MM.1S (cell line): ENCODE measurements at regions not wholly inside any gene's neighbourhood (a gene's known extent, or its start where the extent isn't known, plus 50 kb on each side); places are given as distances from the start of the nearest gene placed in this dataset.

Experiments
- DNase-seq: peaks from one replicate; pipeline ENCODE4 v3.0.0-alpha.2; 2015
- H2AFZ ChIP-seq: fragments of 300-600 bp; sonication (generic); 2 replicates; pipeline ENCODE4 v1.6.0; 2016; ENCODE audit warnings: antibody characterized with exemption, low read length
- H3F3A ChIP-seq: fragments of 300-600 bp; sonication (generic); 2 replicates; pipeline ENCODE4 v1.6.1; 2016; ENCODE audit warnings: mild to moderate bottlenecking, antibody characterized with exemption, low read length, moderate library complexity, mixed read lengths; ENCODE audit not compliant: insufficient read depth
- H3K27ac ChIP-seq: fragments of 300-600 bp; sonication (generic); 2 replicates; pipeline ENCODE4 v1.5.1; 2016; ENCODE audit warnings: mild to moderate bottlenecking, low read length
- H3K27me3 ChIP-seq: fragments of 300-600 bp; sonication (generic); replicated peaks from 2 replicates; pipeline ENCODE4 v1.6.0; 2016; ENCODE audit warnings: low read length; ENCODE audit not compliant: insufficient read depth
- H3K36me3 ChIP-seq: fragments of 300-600 bp; sonication (generic); replicated peaks from 2 replicates; pipeline ENCODE4 v1.6.1; 2016; ENCODE audit warnings: mild to moderate bottlenecking, low read length, mixed read lengths; ENCODE audit not compliant: insufficient read depth
- H3K4me1 ChIP-seq: fragments of 300-600 bp; sonication (generic); 2 replicates; pipeline ENCODE4 v1.6.1; 2016; ENCODE audit warnings: low read length, mixed read lengths
- H3K4me2 ChIP-seq: fragments of 300-600 bp; sonication (generic); 2 replicates; pipeline ENCODE4 v1.6.0; 2016; ENCODE audit warnings: low read depth, low read length
- H3K4me3 ChIP-seq: fragments of 300-600 bp; sonication (generic); 2 replicates; pipeline ENCODE4 v1.5.1; 2016; ENCODE audit warnings: low read length, mixed read lengths
- H3K79me2 ChIP-seq: fragments of 300-600 bp; sonication (generic); 2 replicates; pipeline ENCODE4 v1.6.1; 2016; ENCODE audit warnings: mixed run types, low read length, mixed read lengths
- H3K9ac ChIP-seq: fragments of 300-600 bp; sonication (generic); 2 replicates; pipeline ENCODE4 v1.6.1; 2016; ENCODE audit warnings: low read length, mixed read lengths
- H3K9me2 ChIP-seq: fragments of 300-600 bp; sonication (generic); replicated peaks from 2 replicates; pipeline ENCODE4 v1.6.1; 2016; ENCODE audit warnings: mild to moderate bottlenecking, low read length, mixed read lengths; ENCODE audit not compliant: insufficient read depth
- H3K9me3 ChIP-seq: fragments of 300-600 bp; sonication (generic); replicated peaks from 2 replicates; pipeline ENCODE4 v1.6.1; 2016; ENCODE audit warnings: mild to moderate bottlenecking, low read length, mixed read lengths; ENCODE audit not compliant: insufficient read depth
- H4K20me1 ChIP-seq: fragments of 300-600 bp; sonication (generic); 2 replicates; pipeline ENCODE4 v1.6.1; 2016; ENCODE audit warnings: mild to moderate bottlenecking, low read length, moderate library complexity, mixed read lengths; ENCODE audit not compliant: insufficient read depth
- CTCF ChIP-seq: fragments of 300-600 bp; sonication (generic); IDR thresholded peaks from 2 replicates; pipeline ENCODE4 v1.5.1; 2016; ENCODE audit warnings: antibody characterized with exemption, low read length, mixed read lengths
- EZH2 ChIP-seq: fragments of 300-600 bp; sonication (generic); optimal IDR thresholded peaks from 2 replicates; pipeline ENCODE3; 2017; ENCODE audit warnings: low read depth, mild to moderate bottlenecking, antibody characterized with exemption, low read length, mixed read lengths
- EZH2phosphoT487 ChIP-seq: fragments of 300-600 bp; sonication (generic); IDR thresholded peaks from 2 replicates; pipeline ENCODE4 v1.6.1; 2018; ENCODE audit warnings: antibody characterized with exemption, low read length

DNA sequence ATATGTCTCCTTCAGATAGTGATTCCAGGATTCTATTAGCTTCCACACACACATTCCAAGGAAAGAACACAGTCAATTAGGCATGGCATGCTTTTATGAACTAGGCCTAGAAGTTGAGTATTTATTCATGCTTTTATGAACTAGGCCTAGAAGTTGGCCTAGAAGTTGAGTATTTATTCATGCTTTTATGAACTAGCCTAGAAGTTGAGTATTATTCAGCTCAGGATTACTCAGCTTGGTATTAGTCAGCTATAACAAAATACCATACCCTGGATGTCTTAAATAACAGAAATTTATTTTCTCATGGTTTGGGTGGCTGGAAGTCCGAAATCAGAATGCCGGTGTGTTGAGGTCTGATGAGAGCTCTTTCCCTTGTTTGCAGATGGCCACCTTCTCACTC, 442.7 kb upstream of the FLRT2 start:
- Histone ChIP-seq H3K79me2 (no peaks in the 10 kb centered on the region), H2AFZ (no peak overlapping the region), H3K27me3 (no peaks in the 10 kb centered on the region), H3K9me3 (no peaks in the 10 kb centered on the region), H3F3A (no peaks in the 10 kb centered on the region), H3K36me3 (no peaks in the 10 kb centered on the region), H3K4me3 (no peak overlapping the region), H4K20me1 (no peaks in the 10 kb centered on the region), H3K4me2 (no peak overlapping the region), H3K9ac (no peak overlapping the region), H3K4me1 (no peaks in the 10 kb centered on the region), H3K27ac (no peak overlapping the region), H3K9me2 (no peaks in the 10 kb centered on the region)
- TF ChIP-seq EZH2phosphoT487 = no peak
- TF ChIP-seq EZH2 = no peak
- no peak for TF ChIP-seq CTCF
- no peak for DNase-seq

DNA sequence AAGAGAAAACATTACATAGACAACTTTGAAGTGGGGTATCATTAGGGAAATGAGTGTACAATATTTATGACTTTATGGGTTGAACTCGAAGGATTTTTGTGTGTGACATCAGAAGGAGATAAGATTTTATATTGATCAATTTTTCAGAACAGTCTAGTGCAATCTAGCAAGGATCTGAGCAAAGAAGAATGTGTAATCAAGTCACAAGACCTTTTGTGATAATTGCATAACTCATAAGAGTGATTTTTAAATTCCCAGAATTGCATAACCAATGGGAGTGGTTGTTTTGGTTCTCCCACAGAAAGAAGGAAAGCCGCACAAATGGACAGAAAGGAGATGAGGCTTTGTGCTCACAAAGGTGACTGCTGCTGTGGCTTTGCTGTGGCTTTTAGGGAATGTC, 441.8 kb upstream of the FLRT2 start:
- Histone ChIP-seq H3K4me2 (no peak overlapping the region), H3K79me2 (no peaks in the 10 kb centered on the region), H3K36me3 (no peaks in the 10 kb centered on the region), H4K20me1 (no peaks in the 10 kb centered on the region), H3K4me1 (no peaks in the 10 kb centered on the region), H3K9me2 (no peaks in the 10 kb centered on the region), H3K9me3 (no peaks in the 10 kb centered on the region), H3K9ac (no peak overlapping the region), H3F3A (no peaks in the 10 kb centered on the region), H3K4me3 (no peak overlapping the region), H3K27me3 (no peaks in the 10 kb centered on the region), H2AFZ (no peak overlapping the region), H3K27ac (no peak overlapping the region)
- DNase-seq = no peak
- no peak for TF ChIP-seq EZH2
- no peak for TF ChIP-seq EZH2phosphoT487
- TF ChIP-seq CTCF = no peak

GRCh38 chr14:85090681-85091080, 439.3 kb upstream of the FLRT2 start:
- H3K9me2 ChIP-seq = no peaks in the 10 kb centered on the region
- H2AFZ ChIP-seq = no peak overlapping the region
- H3K27me3 ChIP-seq = no peaks in the 10 kb centered on the region
- H3K36me3 ChIP-seq = no peaks in the 10 kb centered on the region
- H4K20me1 ChIP-seq = no peaks in the 10 kb centered on the region
- H3K4me2 ChIP-seq = no peak overlapping the region
- H3K79me2 ChIP-seq = no peaks in the 10 kb centered on the region
- no peak for TF ChIP-seq CTCF
- no peak for DNase-seq
- no peaks in the 10 kb centered on the region for H3F3A ChIP-seq
- no peak overlapping the region for H3K27ac ChIP-seq
- no peaks in the 10 kb centered on the region for H3K9me3 ChIP-seq
- H3K4me3 ChIP-seq = no peak overlapping the region
- H3K9ac ChIP-seq = no peak overlapping the region
- no peaks in the 10 kb centered on the region for H3K4me1 ChIP-seq
